ENCODE measurements at regions not wholly inside any gene's neighbourhood (a gene's known extent, or its start where the extent isn't known, plus 50 kb on each side); places are given as distances from the start of the nearest gene placed in this dataset.

DNA sequence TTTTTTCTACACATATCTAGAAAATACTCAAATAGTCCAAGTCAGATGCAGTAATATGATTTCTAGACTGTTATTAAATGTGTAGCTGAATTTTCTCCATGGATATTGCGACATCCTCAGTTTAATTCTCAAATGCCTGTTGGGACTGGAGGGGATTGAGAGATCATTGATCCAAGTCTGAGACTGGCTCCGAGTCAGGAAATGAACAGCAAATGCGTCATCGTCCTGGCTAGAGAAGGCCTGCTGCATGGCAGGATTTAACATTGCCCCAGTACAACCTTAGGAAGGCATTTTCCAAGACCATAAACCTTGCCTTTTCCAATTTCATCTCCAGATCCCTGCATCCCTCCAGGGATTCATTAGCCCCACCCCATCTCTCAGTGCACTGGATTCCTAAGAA is 56.6 kb upstream of the SLC6A14 start:
- H3K27ac ChIP-seq (ENCODE audit: insufficient read depth, low read depth, low read length): no peak overlapping the region
- CTCF ChIA-PET: no interaction called here
- no TSS peak for BruUV-seq (replicated peaks)

DNA sequence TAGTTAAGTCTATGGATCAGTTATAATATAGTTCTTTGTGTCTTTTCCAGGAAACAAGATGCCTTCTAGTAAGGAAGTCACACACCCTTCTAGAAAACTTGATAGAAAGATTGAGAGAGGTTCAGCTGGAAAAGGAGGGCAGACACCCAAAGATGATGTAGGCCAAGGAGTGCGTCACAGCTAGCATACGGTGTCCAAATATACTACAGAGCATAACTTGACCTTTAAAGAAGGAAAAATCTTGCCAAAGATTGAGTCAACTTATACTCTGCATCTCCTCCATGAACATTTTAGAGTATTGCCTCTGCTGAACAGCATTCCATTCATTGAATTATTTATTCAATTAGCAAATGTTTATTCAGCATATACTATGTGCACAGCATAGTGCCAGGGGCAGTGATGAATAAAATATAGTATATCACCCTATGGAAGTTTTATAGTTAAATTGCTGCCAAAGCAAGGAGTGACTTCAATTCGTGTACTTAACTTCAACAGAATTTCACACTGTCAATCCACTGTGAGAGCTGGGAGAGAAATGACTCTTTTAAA is 51.9 kb upstream of the SLC6A14 start:
- ChIA-PET POLR2A (no interaction called here), CTCF (no interaction called here)
- no peaks in the 10 kb centered on the region for H4K20me1 ChIP-seq (replicated peaks; ENCODE audit: control insufficient read depth, extremely low read depth, insufficient read depth, low read length)
- no peaks in the 10 kb centered on the region for H3K79me2 ChIP-seq (ENCODE audit: control insufficient read depth, insufficient read depth, low read length)
- TF ChIP-seq, protein P1, sequence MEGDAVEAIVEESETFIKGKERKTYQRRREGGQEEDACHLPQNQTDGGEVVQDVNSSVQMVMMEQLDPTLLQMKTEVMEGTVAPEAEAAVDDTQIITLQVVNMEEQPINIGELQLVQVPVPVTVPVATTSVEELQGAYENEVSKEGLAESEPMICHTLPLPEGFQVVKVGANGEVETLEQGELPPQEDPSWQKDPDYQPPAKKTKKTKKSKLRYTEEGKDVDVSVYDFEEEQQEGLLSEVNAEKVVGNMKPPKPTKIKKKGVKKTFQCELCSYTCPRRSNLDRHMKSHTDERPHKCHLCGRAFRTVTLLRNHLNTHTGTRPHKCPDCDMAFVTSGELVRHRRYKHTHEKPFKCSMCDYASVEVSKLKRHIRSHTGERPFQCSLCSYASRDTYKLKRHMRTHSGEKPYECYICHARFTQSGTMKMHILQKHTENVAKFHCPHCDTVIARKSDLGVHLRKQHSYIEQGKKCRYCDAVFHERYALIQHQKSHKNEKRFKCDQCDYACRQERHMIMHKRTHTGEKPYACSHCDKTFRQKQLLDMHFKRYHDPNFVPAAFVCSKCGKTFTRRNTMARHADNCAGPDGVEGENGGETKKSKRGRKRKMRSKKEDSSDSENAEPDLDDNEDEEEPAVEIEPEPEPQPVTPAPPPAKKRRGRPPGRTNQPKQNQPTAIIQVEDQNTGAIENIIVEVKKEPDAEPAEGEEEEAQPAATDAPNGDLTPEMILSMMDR (IDR thresholded peaks at IDR 0.05; ENCODE audit: extremely low read depth in 1 of 2, insufficient read depth in 1 of 2, low read depth in 1 of 2, low read length in 2 of 2): no peak
- TF ChIP-seq MYC (IDR thresholded peaks at IDR 0.05; ENCODE audit: low read depth, low read length): no peak
- TF ChIP-seq FOS (IDR thresholded peaks at IDR 0.05; ENCODE audit: borderline replicate concordance, insufficient read depth, low read length): no peak
- TF ChIP-seq JUN (IDR thresholded peaks at IDR 0.05; ENCODE audit: borderline replicate concordance, insufficient read depth, insufficient read length, low read depth): no peak
- TF ChIP-seq, protein P2, sequence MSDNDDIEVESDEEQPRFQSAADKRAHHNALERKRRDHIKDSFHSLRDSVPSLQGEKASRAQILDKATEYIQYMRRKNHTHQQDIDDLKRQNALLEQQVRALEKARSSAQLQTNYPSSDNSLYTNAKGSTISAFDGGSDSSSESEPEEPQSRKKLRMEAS (IDR thresholded peaks at IDR 0.05; ENCODE audit: insufficient read depth, insufficient read length): no peak
- TF ChIP-seq POLR2AphosphoS5 (IDR thresholded peaks at IDR 0.05; ENCODE audit: insufficient read depth, low read depth, low read length): no peak
- TF ChIP-seq GATA2 (IDR thresholded peaks at IDR 0.05; ENCODE audit: insufficient read depth, insufficient read length, low read depth, low read length): no peak
- intact Hi-C loops (cut with micrococcal nuclease) (no loop called here), dilution Hi-C loops (cut with MboI; ENCODE audit: extremely low pct_ligation_motif_present, low sequenced_read_pairs) (no loop called here)
- H3K9me3 ChIP-seq (replicated peaks; ENCODE audit: control insufficient read depth, insufficient read depth, low read length): no peaks in the 10 kb centered on the region
- H3K4me2 ChIP-seq (ENCODE audit: insufficient read depth, low read length): no peak overlapping the region
- no peak overlapping the region for H3K27ac ChIP-seq (ENCODE audit: insufficient read depth, low read depth, low read length)
- DNase-seq (ENCODE audit: low read depth, low spot score) (no peak), FAIRE-seq (no peak)
- H3K4me1 ChIP-seq (ENCODE audit: control insufficient read depth, extremely low read depth, insufficient read depth, low read length): no peaks in the 10 kb centered on the region
- no peak overlapping the region for H3K4me3 ChIP-seq (replicated peaks in 1 of 3; ENCODE audit: insufficient read depth in 1 of 3, low read depth in 1 of 3, low read length in 3 of 3)
- H3K9ac ChIP-seq (replicated peaks; ENCODE audit: extremely low read depth, insufficient read depth, low read length): no peak overlapping the region
- H3K9me1 ChIP-seq (replicated peaks; ENCODE audit: control insufficient read depth, extremely low read depth, insufficient read depth, low read length): no peaks in the 10 kb centered on the region
- H3K27me3 ChIP-seq (ENCODE audit: control insufficient read depth in 2 of 2, insufficient read depth in 2 of 2, low read length in 2 of 2): no peaks in the 10 kb centered on the region
- no peaks in the 10 kb centered on the region for H3K36me3 ChIP-seq (ENCODE audit: control insufficient read depth in 2 of 2, extremely low read depth in 1 of 2, insufficient read depth in 2 of 2, low read length in 2 of 2)
- H2AFZ ChIP-seq (ENCODE audit: low read depth, low read length): no peak overlapping the region
- BruUV-seq (replicated peaks): no TSS peak

More for the DNA sequence above, 56.6 kb upstream of the SLC6A14 start:
- no peaks in the 10 kb centered on the region for H3K9me1 ChIP-seq (replicated peaks; ENCODE audit: control insufficient read depth, extremely low read depth, insufficient read depth, low read length)
- H3K79me2 ChIP-seq (ENCODE audit: control insufficient read depth, insufficient read depth, low read length): no peaks in the 10 kb centered on the region
- dilution Hi-C loops (cut with MboI; ENCODE audit: extremely low pct_ligation_motif_present, low sequenced_read_pairs): no loop called here
- H3K4me1 ChIP-seq (ENCODE audit: control insufficient read depth, extremely low read depth, insufficient read depth, low read length): no peaks in the 10 kb centered on the region
- TF ChIP-seq JUN (IDR thresholded peaks at IDR 0.05; ENCODE audit: borderline replicate concordance, insufficient read depth, insufficient read length, low read depth) (no peak), FOS (IDR thresholded peaks at IDR 0.05; ENCODE audit: borderline replicate concordance, insufficient read depth, low read length) (peak; percentile 43)
- TF ChIP-seq, protein P1 (IDR thresholded peaks at IDR 0.05; ENCODE audit: extremely low read depth in 1 of 2, insufficient read depth in 1 of 2, low read depth in 1 of 2, low read length in 2 of 2): no peak
- TF ChIP-seq, protein P2 (IDR thresholded peaks at IDR 0.05; ENCODE audit: insufficient read depth, insufficient read length): no peak
- intact Hi-C loops (cut with micrococcal nuclease): no loop called here
- no peak overlapping the region for H3K9ac ChIP-seq (replicated peaks; ENCODE audit: extremely low read depth, insufficient read depth, low read length)
- POLR2A ChIA-PET: no interaction called here
- FAIRE-seq (no peak), DNase-seq (ENCODE audit: low read depth, low spot score) (peak; percentile 0)
- no peaks in the 10 kb centered on the region for H3K27me3 ChIP-seq (ENCODE audit: control insufficient read depth in 2 of 2, insufficient read depth in 2 of 2, low read length in 2 of 2)
- H4K20me1 ChIP-seq (replicated peaks; ENCODE audit: control insufficient read depth, extremely low read depth, insufficient read depth, low read length): no peaks in the 10 kb centered on the region
- no peaks in the 10 kb centered on the region for H3K9me3 ChIP-seq (replicated peaks; ENCODE audit: control insufficient read depth, insufficient read depth, low read length)
- no peak overlapping the region for H3K4me2 ChIP-seq (ENCODE audit: insufficient read depth, low read length)
- no peak overlapping the region for H3K4me3 ChIP-seq (replicated peaks in 1 of 3; ENCODE audit: insufficient read depth in 1 of 3, low read depth in 1 of 3, low read length in 3 of 3)
- H3K36me3 ChIP-seq (ENCODE audit: control insufficient read depth in 2 of 2, extremely low read depth in 1 of 2, insufficient read depth in 2 of 2, low read length in 2 of 2): no peaks in the 10 kb centered on the region
- H2AFZ ChIP-seq (ENCODE audit: low read depth, low read length): no peak overlapping the region

Data from endothelial cell of umbilical vein (primary cell).